Activated T-cell treated with anti-CD3 and anti-CD28 coated beads for 4 hours (primary cell): ENCODE measurements at regions not wholly inside any gene's neighbourhood (a gene's known extent, or its start where the extent isn't known, plus 50 kb on each side); places are given as distances from the start of the nearest gene placed in this dataset.

Source experiments
- DNase-seq: peaks from one replicate; pipeline ENCODE4 v3.0.0-alpha.2; 2020

- DNase-seq = no peak
Measured at GRCh38 chr7:340979-341694, 51.2 kb downstream of the FOXL3 start.

- DNase-seq = no peak
Measured at GRCh38 chr7:341841-342638, 52.1 kb downstream of the FOXL3 start.

GRCh38 chr7:342681-343216 lies 52.8 kb downstream of the FOXL3 start:
- DNase-seq = no peak

- no peak for DNase-seq
Measured at GRCh38 chr7:343227-343822, 53.4 kb downstream of the FOXL3 start.

DNA sequence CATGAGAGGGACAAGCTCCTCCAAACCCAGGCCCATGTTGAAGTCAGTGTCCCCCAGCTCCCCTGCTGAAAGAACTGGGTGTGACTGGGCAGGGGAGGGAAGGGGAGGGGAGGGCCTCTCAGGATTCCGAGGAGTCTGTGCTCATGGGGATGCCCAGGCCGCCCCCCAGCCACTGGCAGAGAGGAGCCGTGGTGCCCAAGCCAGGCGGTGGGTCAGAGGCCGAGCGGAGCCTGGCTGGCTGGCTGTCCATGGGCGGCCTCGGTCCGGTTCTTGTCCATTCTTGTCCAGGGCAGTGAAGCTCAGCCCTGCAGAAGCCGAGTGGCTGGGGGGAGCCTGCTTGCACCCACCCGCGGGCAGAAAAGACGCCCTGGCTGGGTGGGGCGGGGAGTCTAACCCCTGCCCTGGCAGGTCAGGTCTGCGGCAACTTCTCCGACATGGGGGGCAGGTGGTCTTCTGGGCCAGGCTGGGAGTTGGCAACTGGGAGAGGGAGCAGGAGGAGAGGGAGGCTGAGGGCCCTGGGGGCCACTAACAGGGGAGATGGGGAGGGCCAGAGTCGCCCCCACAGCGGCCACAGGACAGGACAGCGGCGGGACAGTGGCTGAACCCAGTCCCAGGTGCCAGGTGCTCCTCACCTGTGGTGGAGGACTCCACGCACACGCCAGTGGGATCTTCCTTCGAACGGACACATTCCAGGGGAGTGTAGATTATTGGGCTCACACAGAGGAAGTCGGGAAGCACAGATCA lies 54.1 kb downstream of the FOXL3 start:
- DNase-seq = no peak

GRCh38 chr7:344608-344994 lies 54.6 kb downstream of the FOXL3 start:
- DNase-seq = no peak

DNA sequence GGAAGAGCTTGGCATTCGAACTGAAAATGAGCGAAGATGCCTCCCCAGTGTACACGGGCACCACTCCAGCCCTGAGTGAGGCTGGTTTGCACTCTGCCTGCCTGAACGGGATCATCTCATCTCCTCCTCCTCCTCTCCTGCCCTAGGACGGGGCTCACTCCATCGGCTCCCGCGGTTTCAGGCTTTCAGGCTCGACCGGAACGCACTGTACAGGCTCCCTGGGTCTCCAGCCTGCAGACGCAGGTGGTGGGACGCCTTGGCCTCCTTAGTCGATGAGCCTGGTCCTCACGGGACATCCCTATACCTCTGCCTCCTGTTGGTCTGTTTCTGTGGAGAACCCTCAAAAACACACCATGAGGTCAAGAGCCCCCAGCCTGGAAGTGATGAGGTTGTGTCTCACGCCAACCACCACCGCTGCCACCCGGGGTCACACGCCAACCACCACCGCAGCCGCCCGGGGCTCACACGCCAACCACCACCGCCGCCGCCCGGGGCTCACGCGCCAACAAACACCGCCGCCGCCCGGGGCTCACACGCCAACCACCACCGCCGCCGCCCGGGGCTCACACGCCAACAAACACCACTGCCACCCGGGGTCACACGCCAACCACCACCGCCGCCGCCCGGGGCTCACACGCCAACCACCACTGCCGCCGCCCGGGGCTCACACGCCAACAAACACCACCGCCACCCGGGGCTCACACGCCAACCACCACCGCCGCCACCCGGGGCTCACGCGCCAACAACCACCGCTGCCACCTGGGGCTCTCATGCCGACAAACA lies 56.3 kb downstream of the FOXL3 start:
- no peak for DNase-seq

DNA sequence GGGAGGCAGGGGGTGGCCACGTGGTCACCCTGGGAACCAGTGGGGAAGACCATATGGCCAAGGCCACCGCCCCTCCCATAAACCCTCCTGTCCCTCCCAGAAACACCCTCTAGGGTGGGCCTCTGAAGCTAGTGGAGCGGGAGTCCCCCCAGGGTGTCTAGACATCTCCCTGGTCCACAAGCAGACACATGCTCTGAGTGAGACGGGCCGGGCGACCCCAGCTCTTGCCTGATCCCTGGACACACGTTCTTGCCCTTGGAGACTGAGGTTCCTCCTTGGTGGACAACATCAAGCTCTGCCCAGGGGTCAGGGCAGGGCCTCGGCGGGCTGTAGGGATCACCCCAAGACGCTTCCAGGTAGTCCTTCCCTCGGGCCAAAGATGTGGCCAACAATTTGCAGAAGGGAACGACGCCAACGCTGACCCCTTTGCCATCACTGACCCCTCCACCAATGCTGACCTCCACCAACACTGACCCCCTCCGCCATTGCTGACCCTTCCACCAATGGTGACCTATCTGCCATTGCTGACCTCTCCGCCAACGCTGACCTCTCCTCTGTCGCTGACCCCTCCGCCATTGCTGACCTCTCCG lies 57.1 kb downstream of the FOXL3 start:
- DNase-seq = no peak

DNA sequence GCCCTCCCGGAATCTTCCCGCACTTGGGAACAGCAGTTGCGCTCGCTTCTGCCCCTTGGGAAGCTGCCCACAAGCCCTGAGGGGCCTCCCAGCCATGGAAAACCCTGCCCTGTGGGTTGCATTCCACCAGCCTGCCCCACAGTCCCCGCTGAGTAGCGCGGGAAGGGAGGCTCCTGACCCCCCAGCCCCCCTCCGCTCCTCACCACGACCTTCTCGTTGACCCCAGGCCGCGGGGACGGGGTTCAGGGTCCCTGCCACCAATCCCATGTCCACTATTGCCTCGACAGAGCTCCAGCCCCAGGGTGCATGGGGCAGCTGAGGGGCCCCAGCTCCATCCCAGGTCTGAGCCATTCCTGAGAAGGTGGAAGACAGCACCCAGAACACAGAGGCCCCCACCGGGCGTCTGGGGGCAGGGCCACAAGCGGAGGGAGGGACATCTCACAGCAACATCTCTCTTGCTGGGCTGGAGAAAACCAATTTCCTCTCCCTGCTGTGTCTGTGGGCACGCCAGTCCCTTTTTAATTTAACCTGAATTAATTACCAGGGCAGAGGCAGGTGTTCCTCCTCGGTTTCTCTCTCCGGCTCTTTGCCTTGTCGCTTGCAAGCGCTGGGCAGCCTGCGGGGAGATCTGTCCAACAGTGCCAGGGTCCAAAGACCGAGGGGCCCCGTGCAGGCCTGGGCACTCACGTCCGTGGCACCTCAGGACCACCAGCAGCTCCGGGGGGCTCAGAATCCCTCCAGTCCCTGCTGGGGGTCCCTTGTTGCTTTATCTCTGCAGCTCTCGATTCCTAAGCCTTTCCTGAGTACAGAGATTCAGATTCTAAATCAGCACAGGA lies 57.9 kb downstream of the FOXL3 start:
- no peak for DNase-seq

GRCh38 chr7:348480-348844 lies 58.5 kb downstream of the FOXL3 start:
- DNase-seq = no peak

- DNase-seq = no peak
Measured at GRCh38 chr7:348962-349743, 59.2 kb downstream of the FOXL3 start.

GRCh38 chr7:351256-351655 lies 61.3 kb downstream of the FOXL3 start:
- peak; percentile 43 for DNase-seq

DNA sequence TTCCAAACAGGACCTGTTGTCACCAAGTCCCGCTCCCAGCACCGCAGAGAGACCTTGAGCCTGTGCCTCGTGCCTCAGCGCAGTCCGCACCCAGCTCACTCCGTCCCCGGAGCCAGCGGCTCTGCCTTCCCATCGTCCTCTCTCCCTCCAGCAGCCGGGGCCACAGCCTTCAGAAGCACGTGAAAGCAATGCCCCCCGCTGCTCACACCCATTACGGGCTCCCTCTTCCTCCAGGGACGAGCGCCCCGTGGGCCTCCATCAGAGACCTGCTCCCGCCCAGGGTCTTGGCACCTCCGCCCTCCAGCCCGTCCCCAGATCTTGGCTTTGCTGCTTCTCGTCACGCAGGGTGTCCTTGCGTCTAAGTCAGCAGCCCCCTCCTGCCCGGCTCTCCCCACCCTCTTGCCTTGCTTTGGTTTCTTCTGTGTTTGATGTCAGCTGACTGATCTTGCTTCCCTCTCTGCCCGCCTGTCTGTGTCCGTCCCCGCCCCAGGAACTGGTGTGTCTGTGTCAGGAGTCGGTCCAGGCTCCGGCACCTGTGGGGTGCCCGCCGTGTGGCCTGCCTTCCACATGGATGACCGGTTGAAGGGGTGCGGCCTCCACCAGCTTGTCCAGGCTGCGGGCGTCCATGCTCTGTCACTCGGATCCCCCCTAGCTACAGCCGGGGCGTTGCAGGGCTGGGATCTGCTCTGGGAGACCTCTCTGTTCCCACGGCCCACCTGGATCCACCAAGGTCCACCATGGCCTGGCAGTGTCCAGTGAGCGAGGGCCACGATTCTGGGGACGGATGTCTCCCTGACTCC lies 61.9 kb downstream of the FOXL3 start:
- peak; percentile 28 for DNase-seq

GRCh38 chr7:353746-354325 lies 63.9 kb downstream of the FOXL3 start:
- no peak for DNase-seq

- no peak for DNase-seq
Measured at GRCh38 chr7:354597-355470, 64.9 kb downstream of the FOXL3 start.

DNA sequence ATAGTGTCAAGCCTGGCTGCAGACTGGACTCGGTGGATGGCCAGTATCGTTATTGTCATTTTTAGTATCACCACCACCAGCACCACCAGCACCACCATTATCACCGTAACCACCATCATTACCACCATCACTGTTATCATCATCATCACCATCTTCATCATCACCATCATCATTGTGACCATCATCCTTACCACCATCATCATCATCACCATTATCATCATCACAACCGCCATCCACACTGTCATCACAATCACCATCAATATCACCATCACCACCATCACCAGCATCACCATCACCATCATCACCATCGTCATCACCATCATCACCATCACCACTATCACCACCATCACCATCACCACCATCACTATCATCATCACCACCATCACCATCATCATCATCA lies 65.6 kb downstream of the FOXL3 start:
- DNase-seq = no peak

DNA sequence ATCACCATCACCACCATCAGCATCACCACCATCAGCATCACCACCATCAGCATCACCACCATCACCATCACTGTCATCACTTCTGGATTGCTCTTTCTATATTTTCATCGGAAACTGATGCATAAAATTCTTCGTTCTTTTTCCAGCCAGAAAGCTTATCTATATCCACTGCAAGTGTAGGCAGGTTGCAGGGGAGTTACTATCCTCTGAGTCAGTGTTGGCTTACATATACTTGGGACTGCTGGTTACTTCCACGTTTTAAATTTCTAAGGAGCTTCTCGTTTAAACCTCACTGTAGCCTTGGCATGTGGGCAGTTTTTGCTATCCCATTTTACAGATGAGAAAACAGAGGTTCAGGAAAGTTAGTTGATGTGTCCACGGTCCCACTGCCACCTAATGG lies 66.1 kb downstream of the FOXL3 start:
- no peak for DNase-seq
